H1 (cell line): ENCODE measurements at regions not wholly inside any gene's neighbourhood (a gene's known extent, or its start where the extent isn't known, plus 50 kb on each side); places are given as distances from the start of the nearest gene placed in this dataset.

ENCODE experiments used
- CTCF ChIA-PET: fragments of 300-600 bp; sonication (Branson Sonifier 250); formaldehyde crosslinking; loops from one replicate; lab custom pipeline; 2021; ENCODE audit not compliant: partially characterized antibody; lab: Charles Lee
- POLR2A ChIA-PET: fragments of 300-600 bp; sonication (Branson Sonifier 250); formaldehyde crosslinking; loops from one replicate; lab custom pipeline; 2021; ENCODE audit warnings: inconsistent platforms; ENCODE audit not compliant: partially characterized antibody; lab: Charles Lee
- DNase-seq, 2 experiments: peaks; one replicate each; pipeline versions ENCODE4 v3.0.0 to v3.0.0-alpha.2; 2010 to 2022; ENCODE audit warnings: low spot score in 2 of 2, low read depth in 1 of 2, mixed read lengths in 1 of 2
- FAIRE-seq: peaks from 2 replicates; lab custom pipeline; 2011; peaks lifted over from hg19 to GRCh38; lab: Jason Lieb, UNC
- H2AFZ ChIP-seq: 2 replicates; pipeline ENCODE4 v1.8.1; 2012; ENCODE audit warnings: low read length, inconsistent platforms
- H2AK5ac ChIP-seq: 2 replicates; pipeline ENCODE4 v1.6.1; 2013; ENCODE audit warnings: low read depth, low read length
- H2BK120ac ChIP-seq: replicated peaks from 2 replicates; pipeline ENCODE3; 2013; ENCODE audit warnings: low read depth, low read length, inconsistent platforms
- H2BK12ac ChIP-seq: 2 replicates; pipeline ENCODE4 v1.6.1; 2013; ENCODE audit warnings: low read depth, low read length
- H2BK15ac ChIP-seq: 2 replicates; pipeline ENCODE4 v1.6.1; 2013; ENCODE audit warnings: low read length
- H2BK20ac ChIP-seq: 2 replicates; pipeline ENCODE4 v1.6.1; 2013; ENCODE audit warnings: low read length
- H2BK5ac ChIP-seq: 2 replicates; pipeline ENCODE4 v1.6.1; 2013; ENCODE audit warnings: low read depth, low read length
- H3K14ac ChIP-seq: 2 replicates; pipeline ENCODE4 v1.6.1; 2013; ENCODE audit warnings: inconsistent platforms; ENCODE audit not compliant: insufficient read length
- H3K18ac ChIP-seq: 2 replicates; pipeline ENCODE4 v1.6.1; 2013; ENCODE audit warnings: low read length; ENCODE audit errors: extremely low read depth
- H3K23ac ChIP-seq: 2 replicates; pipeline ENCODE4 v1.6.1; 2013; ENCODE audit warnings: inconsistent platforms; ENCODE audit not compliant: insufficient read length
- H3K23me2 ChIP-seq: 2 replicates; pipeline ENCODE4 v1.6.1; 2013; ENCODE audit warnings: low read depth, low read length
- H3K27ac ChIP-seq: 2 replicates; pipeline ENCODE4 v1.6.1; 2011; ENCODE audit warnings: low read depth, low read length, inconsistent platforms
- H3K27me3 ChIP-seq, 4 experiments: replicated peaks in 1 of 4; 1 replicate in 1 of 4; 2 replicates in 3 of 4; pipeline versions ENCODE4 v1.6.1 to v1.8.1; 2011 to 2013; ENCODE audit warnings: low read length in 3 of 4, mild to moderate bottlenecking in 3 of 4, inconsistent platforms in 2 of 4, mixed read lengths in 2 of 4, moderate library complexity in 1 of 4; ENCODE audit not compliant: control insufficient read depth in 3 of 4, insufficient read depth in 3 of 4; ENCODE audit errors: extremely low read depth in 1 of 4
- H3K36me3 ChIP-seq, 4 experiments: 2 replicates each; pipeline versions ENCODE4 v1.6.1 to v1.8.1; 2011 to 2013; ENCODE audit warnings: mild to moderate bottlenecking in 4 of 4, low read length in 3 of 4, moderate library complexity in 2 of 4, control low read depth in 1 of 4, inconsistent platforms in 1 of 4; ENCODE audit not compliant: insufficient read depth in 4 of 4, control insufficient read depth in 2 of 4
- H3K4ac ChIP-seq: replicated peaks from 2 replicates; pipeline ENCODE3; 2013; ENCODE audit warnings: low read length, low read depth, mixed read lengths, inconsistent platforms; ENCODE audit not compliant: insufficient read length
- H3K4me1 ChIP-seq, 4 experiments: replicated peaks in 1 of 4; 1 replicate in 1 of 4; 2 replicates in 3 of 4; pipeline versions ENCODE4 v1.6.1 to v1.8.1; 2011 to 2013; ENCODE audit warnings: low read length in 3 of 4, inconsistent platforms in 2 of 4, mixed read lengths in 1 of 4; ENCODE audit not compliant: insufficient read depth in 4 of 4, control insufficient read depth in 3 of 4
- H3K4me2 ChIP-seq, 2 experiments: 2 replicates each; pipeline versions ENCODE4 v1.6.1 to v1.8.1; 2011 to 2013; ENCODE audit warnings: low read depth in 2 of 2, low read length in 2 of 2, control low read depth in 1 of 2, inconsistent platforms in 1 of 2, mild to moderate bottlenecking in 1 of 2; ENCODE audit not compliant: insufficient read depth in 1 of 2
- H3K4me3 ChIP-seq, 4 experiments: fragments of 200-600, 300-600 bp in 1 of 4; sonication (generic), shearing (Covaris generic), sonication (Bioruptor Twin) in 1 of 4; 2 replicates each; pipeline versions ENCODE4 v1.5.1 to v1.8.1; 2011 to 2016; ENCODE audit warnings: low read length in 4 of 4, low read depth in 3 of 4, control low read depth in 2 of 4, inconsistent platforms in 2 of 4, mild to moderate bottlenecking in 2 of 4, mixed read lengths in 1 of 4, moderate library complexity in 1 of 4; ENCODE audit not compliant: insufficient read depth in 2 of 4; ENCODE audit errors: extremely low read depth in 1 of 4
- H3K56ac ChIP-seq: replicated peaks from 2 replicates; pipeline ENCODE3; 2013; ENCODE audit warnings: low read depth, mild to moderate bottlenecking, mixed read lengths, low read length, inconsistent platforms; ENCODE audit not compliant: insufficient read length
- H3K79me1 ChIP-seq: 2 replicates; pipeline ENCODE4 v1.6.1; 2013; ENCODE audit warnings: low read depth, low read length, control low read depth
- H3K79me2 ChIP-seq, 2 experiments: 2 replicates each; pipeline versions ENCODE4 v1.6.1 to v1.8.1; 2012 to 2013; ENCODE audit warnings: low read length in 2 of 2, mild to moderate bottlenecking in 2 of 2, inconsistent platforms in 1 of 2; ENCODE audit not compliant: insufficient read depth in 2 of 2, control insufficient read depth in 1 of 2
- H3K9ac ChIP-seq, 4 experiments: replicated peaks in 1 of 4; 1 replicate in 1 of 4; 2 replicates in 3 of 4; pipeline versions ENCODE4 v1.6.1 to v1.8.1; 2011 to 2013; ENCODE audit warnings: low read depth in 3 of 4, low read length in 3 of 4, control low read depth in 2 of 4, mild to moderate bottlenecking in 2 of 4, moderate library complexity in 2 of 4, inconsistent platforms in 1 of 4; ENCODE audit errors: extremely low read depth in 1 of 4
- H3K9me3 ChIP-seq, 2 experiments: 2 replicates each; pipeline versions ENCODE4 v1.6.1 to v1.8.1; 2012 to 2013; ENCODE audit warnings: mild to moderate bottlenecking in 2 of 2, moderate library complexity in 2 of 2, control low read depth in 1 of 2, inconsistent platforms in 1 of 2, low read depth in 1 of 2, low read length in 1 of 2, mixed read lengths in 1 of 2; ENCODE audit not compliant: insufficient read depth in 2 of 2
- H4K20me1 ChIP-seq, 2 experiments: replicated peaks in 1 of 2; 2 replicates each; pipeline versions ENCODE3 to v1.8.1; 2011 to 2013; ENCODE audit warnings: inconsistent platforms in 2 of 2, low read length in 2 of 2, mild to moderate bottlenecking in 1 of 2; ENCODE audit not compliant: insufficient read depth in 2 of 2, control insufficient read depth in 1 of 2
- H4K5ac ChIP-seq: 2 replicates; pipeline ENCODE4 v1.6.1; 2013; ENCODE audit warnings: low read length, low read depth, mixed read lengths, inconsistent platforms; ENCODE audit not compliant: insufficient read length
- H4K8ac ChIP-seq: 2 replicates; pipeline ENCODE4 v1.8.0; 2013; ENCODE audit warnings: mild to moderate bottlenecking, moderate library complexity, low read length, inconsistent platforms; ENCODE audit not compliant: insufficient read depth; ENCODE audit errors: extremely low read depth
- H4K91ac ChIP-seq: replicated peaks from 2 replicates; pipeline ENCODE3; 2013; ENCODE audit warnings: low read length, mixed read lengths, inconsistent platforms; ENCODE audit not compliant: insufficient read length
- JUND ChIP-seq: IDR thresholded peaks from 2 replicates; pipeline ENCODE4 v1.6.1; 2011; ENCODE audit warnings: mild to moderate bottlenecking, improper control_type of control experiment, low read length
- TAF1 ChIP-seq: IDR thresholded peaks from 2 replicates; pipeline ENCODE4 v1.6.1; 2011; ENCODE audit warnings: mild to moderate bottlenecking, low read depth, low read length
- WGBS, 2 experiments: shearing (Covaris generic) in 1 of 2; methylation state at CpG; one replicate each; pipeline versions ENCODE4 v1.1.6 to v1.1.7; 2013 to 2015; ENCODE audit warnings: low lambda C conversion rate in 2 of 2, mixed read lengths in 2 of 2, inconsistent platforms in 1 of 2, low coverage in 1 of 2, missing lambda C conversion rate in 1 of 2; ENCODE audit not compliant: insufficient replicate concordance in 2 of 2, insufficient coverage in 1 of 2, insufficient read length in 1 of 2; ENCODE audit errors: extremely low coverage in 1 of 2, missing lambda C conversion rate in 1 of 2; 5-methylcytosine and 5-hydroxymethylcytosine counted together

- Histone ChIP-seq H4K8ac (no peak overlapping the region), H3K79me2 (no peaks in the 10 kb centered on the region), H3K9ac (no peak overlapping the region), H3K9me3 (no peaks in the 10 kb centered on the region), H2AFZ (no peak overlapping the region), H3K4me1 (no peaks in the 10 kb centered on the region), H3K79me1 (no peaks in the 10 kb centered on the region), H3K4ac (no peak overlapping the region), H3K36me3 (no peaks in the 10 kb centered on the region), H2BK15ac (no peak overlapping the region), H2BK5ac (no peak overlapping the region), H3K4me2 (no peak overlapping the region), H4K5ac (no peak overlapping the region), H4K91ac (no peak overlapping the region), H3K18ac (no peak overlapping the region), H3K4me3 (no peak overlapping the region), H3K27ac (no peak overlapping the region), H2AK5ac (no peak overlapping the region), H4K20me1 (no peaks in the 10 kb centered on the region), H3K27me3 (no peaks in the 10 kb centered on the region), H3K14ac (no peak overlapping the region), H2BK12ac (no peak overlapping the region), H3K56ac (no peak overlapping the region), H2BK120ac (no peak overlapping the region), H3K23ac (no peak overlapping the region), H2BK20ac (no peak overlapping the region), H3K23me2 (no peaks in the 10 kb centered on the region)
- DNase-seq (no peak), FAIRE-seq (no peak)
- POLR2A ChIA-PET, result no interaction called here
- TF ChIP-seq JUND, result 0 out of 2 replicates have a peak, but pooled peaks have one; percentile 47
- no peak for TF ChIP-seq TAF1
- WGBS, 2 experiments, result 80% methylated on average over 9 of the region's 10 CpGs; no CpG with 5 or more reads in 1 of the 2 experiments
- CTCF ChIA-PET, result no interaction called here
Measured at GRCh38 chr18:22300665-22301636, 116.8 kb downstream of the CTAGE1 start.
